ENCODE measurements at regions not wholly inside any gene's neighbourhood (a gene's known extent, or its start where the extent isn't known, plus 50 kb on each side); places are given as distances from the start of the nearest gene placed in this dataset.

DNA sequence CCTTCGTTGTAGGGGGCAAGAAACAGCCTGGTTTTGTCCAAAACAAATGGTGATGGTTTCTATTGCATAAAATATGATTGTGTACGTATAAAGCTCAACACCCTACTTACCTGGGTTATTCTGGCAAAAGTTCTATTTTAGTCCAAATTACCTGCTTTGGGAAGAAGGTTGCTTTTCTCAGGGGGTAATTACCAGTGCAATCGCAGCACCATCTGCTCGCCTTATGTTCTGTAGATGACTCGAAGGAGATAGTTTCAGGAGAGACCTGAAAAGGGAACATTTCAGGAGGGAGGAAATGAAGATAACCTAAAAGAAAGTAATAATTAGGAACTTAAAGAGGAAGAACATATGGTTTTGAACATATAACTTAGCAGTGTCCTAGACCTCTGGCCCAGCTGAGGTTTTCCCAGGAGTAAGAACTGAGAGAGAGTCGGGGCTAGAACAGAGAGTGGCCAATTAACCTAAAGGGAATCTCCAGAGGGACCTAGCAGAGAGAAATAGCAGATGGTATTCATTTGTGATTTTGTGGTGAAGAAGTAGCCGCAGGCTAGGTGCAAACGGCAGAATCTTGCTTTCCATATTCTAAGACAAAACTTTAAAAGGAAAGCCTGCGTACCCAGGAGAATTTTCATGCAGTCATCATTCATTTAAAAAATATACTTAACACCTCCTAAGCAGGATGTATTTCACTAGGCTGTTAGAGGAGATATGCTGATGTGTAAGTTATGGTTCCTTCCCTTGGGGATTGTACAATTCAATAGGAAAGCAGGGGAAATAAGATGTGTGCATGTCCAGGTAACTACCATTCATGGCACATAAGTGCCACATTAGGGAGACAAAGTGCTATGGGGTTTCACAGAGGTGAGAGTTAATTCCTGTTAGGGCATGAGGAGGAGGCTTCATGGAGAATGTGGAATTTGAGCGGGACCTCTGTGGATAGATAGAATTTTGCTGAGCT is 113.0 kb upstream of the SLC10A2 start:
- TF ChIP-seq POLR2AphosphoS5 (IDR thresholded peaks at IDR 0.05) (no peak), POLR2A (IDR thresholded peaks at IDR 0.05) (no peak), EP300 (IDR thresholded peaks at IDR 0.05) (no peak)
- TF ChIP-seq, protein P1, sequence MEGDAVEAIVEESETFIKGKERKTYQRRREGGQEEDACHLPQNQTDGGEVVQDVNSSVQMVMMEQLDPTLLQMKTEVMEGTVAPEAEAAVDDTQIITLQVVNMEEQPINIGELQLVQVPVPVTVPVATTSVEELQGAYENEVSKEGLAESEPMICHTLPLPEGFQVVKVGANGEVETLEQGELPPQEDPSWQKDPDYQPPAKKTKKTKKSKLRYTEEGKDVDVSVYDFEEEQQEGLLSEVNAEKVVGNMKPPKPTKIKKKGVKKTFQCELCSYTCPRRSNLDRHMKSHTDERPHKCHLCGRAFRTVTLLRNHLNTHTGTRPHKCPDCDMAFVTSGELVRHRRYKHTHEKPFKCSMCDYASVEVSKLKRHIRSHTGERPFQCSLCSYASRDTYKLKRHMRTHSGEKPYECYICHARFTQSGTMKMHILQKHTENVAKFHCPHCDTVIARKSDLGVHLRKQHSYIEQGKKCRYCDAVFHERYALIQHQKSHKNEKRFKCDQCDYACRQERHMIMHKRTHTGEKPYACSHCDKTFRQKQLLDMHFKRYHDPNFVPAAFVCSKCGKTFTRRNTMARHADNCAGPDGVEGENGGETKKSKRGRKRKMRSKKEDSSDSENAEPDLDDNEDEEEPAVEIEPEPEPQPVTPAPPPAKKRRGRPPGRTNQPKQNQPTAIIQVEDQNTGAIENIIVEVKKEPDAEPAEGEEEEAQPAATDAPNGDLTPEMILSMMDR (IDR thresholded peaks at IDR 0.05): no peak

Data from gastroesophageal sphincter (tissue), 3 donors.